ENCODE measurements at regions not wholly inside any gene's neighbourhood (a gene's known extent, or its start where the extent isn't known, plus 50 kb on each side); places are given as distances from the start of the nearest gene placed in this dataset.

DNA sequence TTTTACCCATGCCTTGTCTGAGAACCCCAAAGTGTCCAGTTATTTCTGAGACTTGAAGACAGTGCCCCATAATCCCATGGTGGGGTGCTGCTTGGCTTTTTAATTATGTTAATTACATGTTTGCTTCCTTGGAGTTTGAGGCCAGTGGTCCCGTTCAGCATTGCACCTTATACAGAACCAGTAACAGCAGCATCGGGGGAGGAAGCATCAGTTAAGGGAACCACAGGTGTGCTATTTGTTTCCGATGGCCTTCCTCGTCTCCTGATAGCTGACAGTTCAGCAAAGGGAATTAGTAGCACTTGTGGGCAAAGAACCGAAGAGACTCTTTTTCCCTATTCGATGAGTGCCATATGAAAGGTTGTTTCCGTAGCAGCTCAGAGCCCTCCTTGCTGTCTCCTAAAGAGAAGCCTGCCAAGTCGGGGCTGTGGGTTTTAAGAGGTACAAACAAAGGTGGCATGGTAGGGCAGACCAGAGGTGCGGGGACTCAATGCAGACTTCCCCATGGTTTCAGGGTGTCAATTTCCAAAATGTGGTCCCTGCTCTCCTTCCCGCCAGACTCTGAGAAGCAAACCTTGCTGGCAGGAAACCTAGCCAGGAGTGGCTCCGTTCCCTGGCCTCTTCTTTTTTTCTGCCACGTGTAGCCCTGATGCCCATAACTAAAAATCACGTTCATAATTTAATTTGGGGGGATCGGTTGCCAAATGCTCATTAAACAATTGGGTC, 225.2 kb upstream of the TSHZ3 start:
- TF ChIP-seq, protein P1, sequence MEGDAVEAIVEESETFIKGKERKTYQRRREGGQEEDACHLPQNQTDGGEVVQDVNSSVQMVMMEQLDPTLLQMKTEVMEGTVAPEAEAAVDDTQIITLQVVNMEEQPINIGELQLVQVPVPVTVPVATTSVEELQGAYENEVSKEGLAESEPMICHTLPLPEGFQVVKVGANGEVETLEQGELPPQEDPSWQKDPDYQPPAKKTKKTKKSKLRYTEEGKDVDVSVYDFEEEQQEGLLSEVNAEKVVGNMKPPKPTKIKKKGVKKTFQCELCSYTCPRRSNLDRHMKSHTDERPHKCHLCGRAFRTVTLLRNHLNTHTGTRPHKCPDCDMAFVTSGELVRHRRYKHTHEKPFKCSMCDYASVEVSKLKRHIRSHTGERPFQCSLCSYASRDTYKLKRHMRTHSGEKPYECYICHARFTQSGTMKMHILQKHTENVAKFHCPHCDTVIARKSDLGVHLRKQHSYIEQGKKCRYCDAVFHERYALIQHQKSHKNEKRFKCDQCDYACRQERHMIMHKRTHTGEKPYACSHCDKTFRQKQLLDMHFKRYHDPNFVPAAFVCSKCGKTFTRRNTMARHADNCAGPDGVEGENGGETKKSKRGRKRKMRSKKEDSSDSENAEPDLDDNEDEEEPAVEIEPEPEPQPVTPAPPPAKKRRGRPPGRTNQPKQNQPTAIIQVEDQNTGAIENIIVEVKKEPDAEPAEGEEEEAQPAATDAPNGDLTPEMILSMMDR (IDR thresholded peaks at IDR 0.05; ENCODE audit: insufficient read depth, low read length) = no peak
- TF ChIP-seq POLR2AphosphoS5 (IDR thresholded peaks at IDR 0.05; ENCODE audit: low read depth) = no peak

Measured in HL-60 (cell line).